Stimulated activated CD4-positive, alpha-beta T cell treated with anti-CD3 and anti-CD28 coated beads, Interleukin-4, amount 100 ng/mL, for 24 hours (primary cell): ENCODE measurements at regions not wholly inside any gene's neighbourhood (a gene's known extent, or its start where the extent isn't known, plus 50 kb on each side); places are given as distances from the start of the nearest gene placed in this dataset.

Experiments
- DNase-seq: peaks from one replicate; pipeline ENCODE4 v3.0.0-alpha.2; 2020

- DNase-seq, result no peak
Observed at GRCh38 chr4:178838776-178839175, 1396.5 kb upstream of the AGA start.

- no peak for DNase-seq
Observed at GRCh38 chr4:178856139-178856800, 1414.0 kb upstream of the AGA start.

DNA sequence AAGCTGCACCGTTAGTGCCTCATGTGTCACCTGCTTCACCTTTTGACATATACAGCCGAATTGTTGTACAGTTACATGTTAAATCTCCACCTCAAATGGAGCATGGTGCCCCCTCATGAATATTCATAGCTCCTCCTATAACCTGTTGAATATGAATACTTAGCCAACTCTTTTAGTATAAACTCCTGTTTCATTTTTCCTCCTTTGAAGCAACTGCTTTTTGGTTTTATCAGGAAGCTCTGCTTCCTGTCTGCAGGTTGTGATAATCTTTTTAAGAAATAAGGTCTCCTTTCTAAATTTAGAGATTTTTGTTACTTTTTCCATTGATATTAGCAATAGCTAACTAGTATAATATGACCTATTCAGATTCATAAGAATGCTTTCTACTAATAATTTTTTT lies 1429.2 kb upstream of the AGA start:
- DNase-seq, result no peak

- DNase-seq, result no peak
Observed at GRCh38 chr4:178881937-178882336, 1439.7 kb upstream of the AGA start.

DNA sequence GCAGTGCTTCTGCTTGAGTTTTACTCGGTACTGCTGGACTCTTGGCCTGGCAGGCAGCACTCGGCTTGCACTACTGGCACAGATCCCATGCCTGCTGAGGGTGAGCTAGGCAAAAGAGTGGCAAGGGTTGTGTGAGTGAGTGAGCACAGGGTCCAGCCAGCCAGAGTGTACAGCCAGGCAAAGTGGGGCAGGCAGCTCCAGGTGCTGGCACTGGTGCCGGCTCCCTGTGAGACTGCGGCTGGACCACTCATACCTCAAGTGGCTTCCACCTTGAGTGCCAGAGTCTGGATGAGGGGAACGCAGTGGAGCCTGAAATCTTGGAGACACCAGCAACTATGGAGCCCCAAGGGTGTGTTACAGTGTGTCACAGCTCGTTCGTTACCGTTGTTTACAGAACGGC lies 1451.9 kb upstream of the AGA start:
- DNase-seq, result no peak

DNA sequence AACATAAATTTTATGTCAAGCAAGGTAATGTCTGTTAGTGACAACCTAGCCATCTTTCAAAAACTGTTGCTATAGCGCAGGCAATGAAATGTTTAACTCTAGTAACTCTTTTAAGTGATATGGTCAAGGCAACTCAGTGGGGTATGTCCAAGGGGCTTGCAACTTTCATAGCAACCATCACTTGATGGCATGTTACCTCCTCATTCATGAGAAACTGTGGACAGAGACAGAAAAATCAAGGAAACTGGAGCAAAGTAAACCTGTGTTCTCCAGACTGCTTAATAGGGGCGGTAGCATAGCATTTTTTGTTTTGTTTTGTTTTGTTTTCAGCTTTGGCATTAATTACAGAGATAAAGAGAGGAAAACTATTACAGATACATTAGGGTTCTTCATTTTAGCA lies 1456.8 kb upstream of the AGA start:
- no peak for DNase-seq

DNA sequence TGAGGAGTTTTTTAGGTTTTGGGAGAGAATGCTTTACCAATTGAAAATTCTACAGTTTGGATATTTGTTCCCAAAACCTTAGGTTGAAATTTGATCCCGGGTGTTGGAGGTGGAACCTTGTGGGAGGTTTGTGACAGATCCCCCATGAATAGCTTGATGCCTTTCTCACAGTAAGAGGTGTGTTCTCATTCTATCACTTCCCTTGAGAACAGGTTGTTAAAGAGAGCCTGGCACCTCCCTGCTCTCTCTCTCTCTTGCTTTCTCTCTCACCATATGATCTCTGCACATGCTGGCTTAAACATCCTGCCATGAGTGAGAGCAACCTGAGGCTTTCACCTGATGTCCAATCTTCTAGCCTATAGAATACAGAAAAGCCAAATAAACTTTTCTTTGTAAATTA lies 1475.5 kb upstream of the AGA start:
- DNase-seq, result no peak

GRCh38 chr4:178937130-178937529 lies 1494.9 kb upstream of the AGA start:
- DNase-seq, result no peak

- DNase-seq, result no peak
Observed at GRCh38 chr4:178941975-178942374, 1499.7 kb upstream of the AGA start.

- DNase-seq, result no peak
Observed at GRCh38 chr4:178953447-178954120, 1511.3 kb upstream of the AGA start.

DNA sequence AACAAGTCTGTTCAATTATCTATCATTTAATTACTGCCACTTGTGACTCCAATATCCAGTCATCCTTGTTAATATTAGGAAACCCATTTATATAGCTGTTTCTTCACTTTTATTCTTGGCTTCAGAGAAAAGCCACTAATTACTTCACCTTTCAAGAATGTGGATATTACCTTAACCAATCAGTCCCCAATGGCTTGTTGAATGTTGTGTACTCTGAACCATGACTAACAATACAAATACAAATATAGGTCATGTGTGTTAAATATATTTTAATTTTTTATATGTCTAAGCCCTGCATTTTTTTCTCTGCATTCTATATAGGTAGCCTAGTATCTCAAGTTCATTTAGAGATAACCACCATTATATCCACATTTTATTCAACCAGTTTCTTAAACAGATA lies 1513.4 kb upstream of the AGA start:
- DNase-seq, result no peak

DNA sequence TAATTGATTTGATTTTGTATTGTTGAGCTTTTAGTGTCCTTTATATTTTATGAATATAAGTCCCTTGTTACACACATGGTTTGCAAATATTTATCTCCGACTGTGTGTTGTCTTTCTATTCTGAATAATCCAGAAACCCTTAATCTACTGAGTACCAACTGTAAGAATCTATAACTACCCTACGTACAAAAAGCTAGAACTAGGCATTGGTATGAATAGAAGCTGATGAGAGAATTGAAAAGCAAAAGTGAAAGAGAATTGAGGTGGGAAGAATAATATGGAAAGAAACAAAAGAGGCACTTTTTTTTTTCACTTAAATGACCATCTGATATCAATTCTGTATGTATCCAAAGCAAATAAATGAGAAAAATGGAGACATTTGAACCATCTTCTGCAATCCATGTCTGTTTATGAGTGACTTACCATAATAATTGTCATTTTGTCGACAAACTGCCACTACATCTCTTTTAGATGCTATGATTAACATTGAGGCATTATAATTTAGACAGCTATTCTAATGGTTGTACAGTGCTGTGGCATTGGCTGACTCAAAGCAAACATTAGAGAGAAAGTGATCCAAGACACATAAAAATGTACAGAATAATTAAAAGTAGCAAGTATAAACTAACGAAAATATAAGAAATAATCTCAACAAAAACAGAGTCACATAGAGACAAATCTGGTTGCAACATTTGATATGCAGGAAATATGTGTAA lies 1516.6 kb upstream of the AGA start:
- no peak for DNase-seq

DNA sequence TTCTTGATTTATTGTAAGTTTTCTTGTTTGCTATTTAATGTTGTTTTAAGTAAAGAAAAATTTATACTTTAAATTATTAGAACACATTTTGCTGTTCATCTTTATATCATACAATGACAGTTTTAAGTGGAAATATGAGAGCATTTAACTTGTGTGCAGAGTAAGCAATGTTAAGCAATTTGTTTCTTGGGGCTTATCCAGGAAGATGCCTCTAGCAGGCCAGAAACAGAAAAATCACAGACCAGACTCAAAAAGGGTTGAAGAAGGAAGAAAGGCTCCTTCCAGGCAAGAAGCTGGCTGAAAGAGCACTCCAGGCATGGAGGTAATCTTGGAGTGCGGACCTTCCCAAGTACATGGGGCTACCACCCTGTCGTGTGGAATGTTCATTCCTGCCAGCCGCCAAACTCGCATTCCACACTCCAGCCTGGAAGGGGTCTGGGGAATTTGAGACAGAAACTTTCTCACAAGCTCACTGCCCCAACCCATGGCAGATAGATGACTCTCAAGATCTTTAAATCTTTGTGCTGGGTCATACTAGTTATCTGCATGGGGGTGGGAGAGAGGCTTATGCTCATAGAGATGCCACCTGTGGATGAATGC lies 1521.3 kb upstream of the AGA start:
- DNase-seq, result no peak

DNA sequence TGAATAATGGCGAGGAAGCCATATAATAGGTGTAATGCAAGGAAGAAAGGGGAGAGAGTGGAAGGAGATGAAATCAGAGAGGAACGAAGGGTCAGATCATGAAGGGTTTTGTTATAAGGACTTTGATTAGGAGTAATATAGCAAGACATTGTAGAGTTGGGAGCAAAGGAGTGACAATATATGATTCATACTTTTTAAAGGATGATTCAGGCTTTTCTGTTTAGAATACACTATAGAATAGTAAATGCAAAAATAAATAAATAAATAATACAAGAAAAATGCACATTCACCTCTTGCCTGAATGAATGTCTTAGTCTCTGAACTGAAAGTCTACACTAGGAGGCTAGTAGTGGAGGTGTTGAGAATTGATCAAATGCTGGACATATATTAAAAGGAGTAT lies 1524.4 kb upstream of the AGA start:
- no peak for DNase-seq

GRCh38 chr4:178970433-178971140 lies 1528.3 kb upstream of the AGA start:
- no peak for DNase-seq

- DNase-seq, result no peak
Observed at GRCh38 chr4:178976861-178977260, 1534.6 kb upstream of the AGA start.

GRCh38 chr4:178993306-178993705 lies 1551.1 kb upstream of the AGA start:
- DNase-seq, result no peak

DNA sequence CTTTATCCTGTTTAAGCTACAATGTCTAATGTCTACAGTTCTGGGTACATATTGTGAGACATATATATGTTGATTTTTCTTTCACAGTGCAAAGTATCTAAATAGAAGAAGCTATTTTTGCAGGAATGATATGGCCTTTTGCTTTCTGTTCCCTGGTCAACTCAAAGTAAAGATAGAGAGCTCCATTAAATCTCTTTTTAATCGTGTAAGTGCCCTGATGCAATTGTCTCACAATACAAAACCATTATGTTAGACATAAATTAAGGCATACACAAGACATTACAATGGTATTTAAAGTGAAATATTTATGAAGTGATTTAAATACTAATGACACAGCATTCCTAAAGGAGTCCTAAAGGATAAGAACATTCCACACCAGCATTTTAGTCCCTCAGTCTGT lies 1559.7 kb upstream of the AGA start:
- no peak for DNase-seq

GRCh38 chr4:179007755-179008154 lies 1565.5 kb upstream of the AGA start:
- DNase-seq, result no peak

- DNase-seq, result no peak
Observed at GRCh38 chr4:179017581-179017980, 1575.3 kb upstream of the AGA start.

- no peak for DNase-seq
Observed at GRCh38 chr4:179027569-179027968, 1585.3 kb upstream of the AGA start.

DNA sequence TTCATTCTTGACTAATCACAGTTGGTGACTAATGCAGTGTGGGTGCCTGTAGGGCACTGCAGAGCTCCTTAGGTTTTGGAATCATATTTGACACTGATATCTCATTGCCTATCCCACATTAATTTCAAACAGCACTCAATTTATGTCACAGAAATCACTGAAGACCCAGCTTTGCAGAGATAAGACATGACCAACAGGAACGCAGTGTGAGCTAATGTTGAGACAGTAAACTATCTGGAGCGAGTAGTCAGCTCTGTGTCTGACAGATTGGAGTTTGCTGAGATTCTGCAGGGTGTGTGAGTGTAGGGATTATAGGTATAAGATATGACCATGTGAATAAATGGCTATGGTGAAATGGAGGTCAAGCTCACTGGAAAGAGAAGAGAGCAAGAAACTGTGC lies 1586.1 kb upstream of the AGA start:
- no peak for DNase-seq

- no peak for DNase-seq
Observed at GRCh38 chr4:179029683-179030082, 1587.4 kb upstream of the AGA start.
